HG02678 (cell line): ENCODE measurements at regions not wholly inside any gene's neighbourhood (a gene's known extent, or its start where the extent isn't known, plus 50 kb on each side); places are given as distances from the start of the nearest gene placed in this dataset.
"Not testable (repeated sequence)": the region's sequence is repeated elsewhere in the genome, so short reads cannot be mapped to it uniquely, and the experiment has no call there.

ENCODE experiments used
- ATAC-seq: cut with Tn5 transposase; IDR thresholded peaks from one replicate; pipeline ENCODE4 v1.9.1; 2021; ENCODE audit warnings: mild to moderate bottlenecking, moderate library complexity; ENCODE audit not compliant: unreplicated experiment

DNA sequence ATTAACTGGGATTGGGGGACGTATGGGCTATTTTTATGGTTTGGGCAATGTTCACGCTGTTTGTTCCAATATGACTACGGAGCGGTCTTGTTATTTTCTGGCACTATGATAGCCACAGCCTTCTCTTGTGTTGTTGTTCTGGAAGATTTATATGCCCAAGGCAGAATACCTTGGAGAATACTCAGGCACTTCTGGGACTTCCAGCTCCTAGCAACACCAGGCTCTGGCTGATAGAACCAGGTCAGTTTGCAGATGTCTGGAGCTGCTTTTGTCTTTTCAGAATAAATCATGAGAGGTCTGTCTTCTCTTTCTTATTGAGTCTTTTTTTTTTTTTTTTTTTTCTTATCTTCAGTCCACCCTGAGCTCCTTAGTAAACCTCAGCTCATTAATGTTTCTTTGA, 262.5 kb downstream of the MED10 start:
- ATAC-seq, result no peak

DNA sequence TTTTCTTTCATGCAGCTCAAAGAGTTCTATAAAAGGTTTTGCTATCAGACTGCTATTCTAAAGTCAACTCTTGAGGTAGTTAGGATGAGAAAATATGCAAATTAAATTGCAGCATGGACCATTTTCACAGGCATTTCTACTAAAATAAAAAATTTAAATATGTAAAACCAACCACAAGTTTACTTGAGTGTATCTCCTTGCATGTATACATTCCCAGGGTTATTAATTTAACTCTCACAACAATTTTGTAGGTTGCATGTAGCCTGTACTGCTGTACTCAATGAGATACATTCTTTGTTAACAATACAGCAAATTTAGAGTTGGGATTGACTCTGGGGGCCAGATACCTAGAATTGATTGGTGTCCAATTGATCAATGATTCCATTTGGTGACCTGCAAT, 265.8 kb downstream of the MED10 start:
- ATAC-seq, result no peak

DNA sequence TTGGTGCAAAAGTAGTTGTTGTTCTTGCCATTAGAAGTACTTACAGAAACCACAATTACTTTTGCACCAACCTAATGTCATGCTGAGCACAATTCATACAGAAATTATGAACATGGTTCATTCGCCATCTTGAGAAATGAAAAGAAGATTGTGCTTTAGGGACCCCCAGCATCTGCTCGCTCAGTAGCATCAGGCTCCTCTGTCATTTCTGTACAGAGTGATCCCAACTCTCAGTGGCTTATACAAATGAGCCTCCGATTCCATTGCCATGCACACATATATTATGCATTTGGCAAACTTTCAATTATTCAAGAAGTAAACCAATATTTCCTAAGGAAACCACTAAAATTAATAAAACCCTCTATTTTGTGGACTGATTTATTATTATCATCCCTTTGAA, 266.2 kb downstream of the MED10 start:
- ATAC-seq, result no peak

DNA sequence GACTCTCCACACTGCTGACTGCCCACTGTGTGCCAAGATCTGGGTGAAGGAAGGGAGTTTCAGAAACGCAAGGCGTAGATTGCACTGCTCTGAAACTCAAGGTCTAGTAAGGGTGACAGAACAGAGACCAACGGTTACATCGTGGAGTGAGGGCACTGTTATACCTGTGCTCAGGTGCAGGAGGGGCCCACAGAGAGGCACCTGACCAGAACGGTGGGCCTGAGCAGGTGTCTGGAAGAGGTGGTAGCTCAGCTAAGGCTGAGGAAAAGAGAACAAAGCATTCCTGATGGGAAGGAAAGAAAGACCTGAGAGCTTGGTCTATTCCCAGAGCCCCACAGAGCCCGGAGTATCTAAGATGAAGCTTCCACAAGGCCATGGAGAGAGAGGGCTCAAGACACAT, 267.2 kb downstream of the MED10 start:
- no peak for ATAC-seq

DNA sequence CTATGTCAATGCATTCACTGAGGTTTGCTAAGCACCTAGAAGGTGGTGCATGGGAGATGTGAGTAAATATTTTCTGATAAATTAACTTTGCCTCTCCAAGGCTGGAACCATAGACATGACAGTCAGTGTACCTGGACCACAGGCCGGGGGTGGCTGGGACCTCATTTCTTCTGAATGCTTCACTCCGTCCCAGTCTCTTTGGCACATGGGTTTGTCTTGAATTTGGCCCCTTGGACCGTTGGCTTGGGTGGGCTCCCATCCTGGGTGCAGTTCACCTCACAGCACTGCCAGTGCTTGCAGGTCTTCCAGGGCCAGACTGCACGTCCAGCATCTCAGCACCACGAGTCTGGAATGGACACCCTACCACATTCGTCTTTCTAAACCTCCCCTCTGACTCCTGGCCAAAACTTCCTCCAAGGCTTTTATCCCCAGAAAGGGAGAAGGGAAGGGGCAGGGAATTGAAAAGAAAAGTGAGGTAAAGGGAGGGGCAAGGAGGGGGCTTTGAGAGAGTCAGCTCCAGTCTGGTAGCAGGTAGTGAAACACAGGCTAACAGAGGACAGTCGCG, 267.8 kb downstream of the MED10 start:
- ATAC-seq, result no peak

DNA sequence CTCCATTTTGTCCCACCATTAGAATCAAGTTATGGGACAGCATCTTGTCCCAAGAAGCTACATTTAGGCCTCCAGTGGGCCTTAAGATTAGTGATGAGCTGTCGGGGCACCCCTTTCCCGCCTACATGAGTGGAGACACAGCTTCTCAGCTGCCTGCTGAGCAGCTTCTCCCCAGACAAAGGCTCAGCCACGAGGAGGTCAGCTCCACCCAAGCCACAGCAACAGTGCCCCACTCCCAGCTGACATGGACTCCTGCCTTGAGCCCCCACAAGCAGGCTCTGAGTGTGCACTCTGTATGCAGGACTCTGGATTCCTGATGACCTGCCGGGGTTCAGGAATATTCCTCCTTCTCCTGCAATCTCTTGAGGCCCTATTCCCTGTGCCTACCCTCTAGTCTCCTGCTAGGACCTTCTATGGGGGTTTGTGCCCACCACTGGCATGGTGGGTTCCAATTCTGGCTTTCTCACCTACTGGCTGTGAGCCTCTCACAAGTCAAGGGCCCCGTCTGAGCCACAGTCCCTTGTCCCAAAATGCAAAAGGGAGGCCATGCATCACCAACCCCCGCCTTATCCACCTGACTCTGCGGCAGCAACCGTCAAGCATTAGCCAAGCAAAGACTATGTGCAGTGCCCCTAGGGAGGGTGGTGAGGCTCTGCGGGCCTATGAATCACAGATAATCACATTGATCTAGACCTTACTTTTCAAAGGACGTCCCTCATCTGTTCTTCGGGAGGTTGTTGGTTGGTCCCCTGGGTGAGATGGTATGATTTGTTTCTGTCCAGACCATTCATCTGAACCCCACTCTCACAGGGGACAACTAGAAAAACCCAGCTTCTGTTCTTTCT, 269.1 kb downstream of the MED10 start:
- ATAC-seq, result no peak

DNA sequence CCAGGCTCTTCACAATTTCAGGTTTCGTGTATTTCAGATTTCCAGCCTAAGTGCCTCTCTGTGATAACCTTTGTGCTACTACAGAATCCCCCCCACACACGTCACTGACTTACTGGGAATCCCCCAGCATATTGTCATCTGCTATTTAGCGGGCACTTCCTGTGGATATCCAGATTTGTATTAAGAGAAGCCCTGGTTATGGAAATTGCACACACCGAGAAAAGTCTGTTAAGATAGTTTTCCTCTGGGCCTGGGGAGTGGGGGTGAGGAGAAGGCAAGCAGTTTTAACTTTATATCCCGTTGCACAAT, 269.9 kb downstream of the MED10 start:
- no peak for ATAC-seq

DNA sequence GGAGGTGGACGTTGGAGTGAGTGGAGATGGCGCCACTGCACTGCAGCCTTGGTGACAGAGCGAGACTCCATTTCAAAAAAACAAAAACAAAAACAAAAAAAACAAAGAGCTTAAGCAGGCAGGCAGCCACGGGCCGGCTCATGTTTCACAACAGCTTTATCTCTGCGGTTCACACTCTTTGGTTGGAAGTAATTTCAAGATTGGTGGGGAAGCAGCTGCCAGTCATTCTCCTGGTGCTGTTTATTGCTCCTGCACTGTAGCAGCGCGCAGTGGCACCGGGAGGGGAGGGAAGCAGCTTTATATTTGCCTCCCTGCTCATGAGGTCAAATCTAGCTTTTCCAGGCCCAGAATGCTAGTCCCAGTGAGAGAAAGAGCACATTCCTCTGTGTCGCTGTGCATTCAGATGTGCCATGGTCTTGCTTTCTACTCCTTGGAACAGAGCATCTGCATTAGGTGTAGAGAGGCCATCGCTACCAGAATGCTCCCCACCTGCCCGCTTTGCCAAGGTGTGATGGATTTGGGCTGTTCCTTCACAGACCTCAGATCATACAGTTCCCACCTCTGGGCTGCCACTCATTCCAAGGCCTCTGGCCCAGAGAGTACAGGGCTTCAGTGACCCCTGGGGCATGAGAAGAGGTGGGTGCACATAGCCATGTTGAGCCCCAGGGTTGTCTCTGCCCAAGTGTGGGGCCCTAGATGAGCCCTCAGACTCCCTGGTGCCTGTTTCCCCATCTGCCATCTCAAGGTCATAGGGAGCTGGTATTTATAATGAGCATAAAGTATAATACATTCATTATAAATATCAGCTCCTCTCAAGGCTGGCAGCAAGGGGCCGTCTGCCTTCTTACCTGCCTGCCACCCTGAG, 270.4 kb downstream of the MED10 start:
- no peak for ATAC-seq

DNA sequence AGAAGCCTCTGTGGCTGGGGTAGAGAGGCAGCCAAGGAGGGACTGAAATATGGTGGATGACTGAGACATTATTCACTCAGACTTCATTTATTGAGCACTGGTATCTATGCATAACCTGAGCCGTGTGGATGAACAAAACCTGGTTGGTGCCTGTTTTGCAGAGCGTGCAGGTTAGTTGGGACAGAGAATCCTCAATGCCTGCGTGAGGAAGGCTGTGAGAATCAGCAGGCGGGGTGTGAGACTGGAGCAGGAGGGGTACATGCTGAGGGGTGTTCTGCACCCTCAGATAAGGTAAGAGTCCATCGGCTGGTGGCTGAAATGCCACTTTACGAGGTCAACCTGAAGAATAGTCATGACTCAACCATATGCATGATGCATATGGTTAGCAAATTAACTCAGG, 271.6 kb downstream of the MED10 start:
- ATAC-seq, result no peak

DNA sequence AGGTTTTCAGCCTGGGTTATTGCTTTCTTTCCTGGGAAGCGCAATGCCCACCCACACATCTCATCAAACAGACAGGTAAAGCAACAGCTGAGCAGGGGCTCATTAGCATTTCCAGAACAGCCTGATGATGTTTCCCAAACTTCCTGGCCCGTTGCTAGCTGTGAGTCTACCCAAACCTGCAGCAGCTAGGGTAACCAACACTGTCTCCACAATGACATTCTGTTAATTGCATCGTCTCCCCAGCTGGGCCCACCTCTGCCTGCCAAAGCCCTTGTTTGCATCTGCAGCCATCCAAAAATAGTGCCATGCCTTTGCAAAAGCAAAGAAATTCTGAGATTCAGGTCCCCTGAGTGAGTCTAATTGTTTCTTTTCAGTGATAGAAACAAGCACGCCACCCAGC, 273.0 kb downstream of the MED10 start:
- ATAC-seq, result no peak

DNA sequence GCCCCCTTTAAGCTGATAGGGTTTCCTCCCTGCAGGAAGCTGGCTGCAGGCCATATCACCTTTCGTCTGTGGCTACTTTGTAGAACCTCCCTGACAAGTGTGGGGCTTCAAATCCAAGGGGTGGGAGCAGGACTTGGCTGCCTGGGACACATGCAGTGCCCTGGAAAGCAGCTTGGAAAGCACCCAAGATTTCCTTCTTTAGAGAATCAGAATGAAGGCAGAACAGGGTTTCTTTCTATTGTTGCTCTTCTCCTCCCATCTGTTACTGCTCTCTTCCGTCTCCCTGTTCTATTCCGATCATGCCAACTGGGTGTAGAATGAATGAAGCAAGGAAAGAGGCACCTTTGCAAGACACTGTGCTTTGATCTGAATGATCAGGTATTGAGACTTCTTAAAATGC, 282.2 kb downstream of the MED10 start:
- ATAC-seq, result no peak

DNA sequence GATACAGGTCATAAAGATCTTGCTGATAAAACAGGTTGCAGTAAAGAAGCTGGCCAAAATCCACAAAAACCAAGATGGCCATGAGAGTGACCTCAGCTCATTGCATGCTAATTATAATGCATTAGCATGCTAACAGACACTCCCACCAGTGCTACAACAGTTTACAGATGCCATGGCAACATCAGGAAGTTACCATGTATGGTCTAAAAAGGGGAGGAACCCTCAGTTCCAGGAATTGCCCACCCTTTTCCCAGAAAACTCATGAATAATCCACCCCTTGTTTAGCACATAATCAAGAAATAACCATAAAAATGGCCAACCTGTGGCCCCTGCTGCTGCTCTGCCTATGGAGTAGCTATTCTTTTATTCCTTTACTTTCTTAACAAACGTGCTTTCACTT, 284.2 kb downstream of the MED10 start:
- not testable (repeated sequence) for ATAC-seq

DNA sequence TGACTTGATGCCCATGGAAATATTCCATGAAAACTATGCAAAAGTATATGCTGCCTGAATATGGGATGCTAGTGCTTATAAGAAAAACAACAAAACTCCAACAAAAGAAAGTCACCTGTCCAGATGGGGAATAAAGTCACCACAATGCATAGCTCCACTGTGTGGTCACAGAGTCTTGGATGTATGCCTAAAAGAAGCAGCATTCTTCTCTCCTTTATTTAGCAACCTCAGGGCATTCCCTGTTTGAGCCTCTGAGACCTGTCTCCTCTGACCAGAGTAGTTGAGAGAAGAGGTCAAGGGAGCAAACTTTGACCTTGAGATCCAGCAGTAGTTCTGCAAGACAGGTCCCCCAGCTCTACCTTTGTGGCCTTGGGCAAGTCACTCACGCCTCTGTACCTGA, 287.5 kb downstream of the MED10 start:
- no peak for ATAC-seq

DNA sequence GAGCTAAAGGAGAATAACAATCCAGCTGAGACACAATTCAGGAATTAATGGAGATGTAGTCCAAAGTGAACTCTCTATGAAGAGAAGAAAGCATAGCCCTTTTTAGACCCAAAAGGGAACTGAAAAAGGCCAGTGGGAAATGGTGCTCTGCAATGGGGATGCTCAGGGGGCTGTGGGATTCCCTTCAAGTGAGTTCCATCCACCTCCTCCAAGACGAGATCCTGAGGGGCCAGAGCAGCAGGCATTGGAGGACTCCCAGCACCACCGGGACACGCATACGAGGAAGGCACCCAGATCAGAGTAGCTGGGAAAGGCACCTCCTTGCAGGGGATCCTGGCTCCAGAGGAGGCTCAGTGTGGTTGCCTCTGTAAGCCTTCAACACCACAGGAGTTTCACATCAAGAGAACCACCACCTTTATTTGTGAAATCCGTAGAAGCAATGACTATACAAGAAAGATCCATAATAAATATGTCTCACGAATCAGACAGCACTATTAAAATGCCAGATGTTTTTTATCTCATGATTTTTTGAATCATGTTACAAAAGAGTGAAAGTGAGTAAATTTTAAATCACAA, 288.2 kb downstream of the MED10 start:
- no peak for ATAC-seq

DNA sequence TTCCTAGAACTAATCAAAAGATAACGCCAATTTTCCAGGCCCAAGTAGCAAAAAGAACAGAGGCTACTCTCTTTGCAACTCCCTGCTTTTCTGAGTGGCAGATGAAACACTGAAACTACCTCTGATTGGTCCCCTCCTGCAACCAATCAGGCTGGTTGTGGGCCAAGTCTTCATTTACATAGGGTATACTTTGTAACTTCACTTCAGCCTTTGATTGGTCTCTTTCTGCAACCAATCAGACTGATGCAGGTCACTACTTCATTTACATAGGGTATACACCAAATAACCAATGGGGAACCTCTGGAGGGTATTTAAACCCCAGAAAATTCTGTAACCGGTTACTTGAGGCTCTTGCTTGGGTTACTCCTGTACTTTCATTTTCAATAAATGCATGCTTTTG, 289.6 kb downstream of the MED10 start:
- ATAC-seq, result no peak

DNA sequence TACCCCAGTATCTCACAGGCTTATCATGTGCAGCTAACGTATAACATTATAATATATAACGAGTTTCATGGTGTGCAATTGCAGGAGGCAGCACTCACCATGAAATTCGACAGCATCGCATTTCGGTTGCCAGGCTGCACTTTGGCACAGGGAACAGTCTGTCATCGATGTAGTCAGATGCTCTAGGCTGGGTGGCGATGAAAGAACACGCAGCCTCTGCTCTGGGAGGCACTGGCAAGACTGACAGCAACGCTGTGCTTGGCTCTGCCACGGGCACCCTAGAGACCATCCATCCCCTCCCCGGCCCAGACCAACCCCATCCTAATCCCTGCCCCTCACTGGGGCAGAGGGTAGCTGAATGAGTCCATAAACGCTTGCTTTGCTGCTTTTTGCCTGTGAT, 290.8 kb downstream of the MED10 start:
- no peak for ATAC-seq

DNA sequence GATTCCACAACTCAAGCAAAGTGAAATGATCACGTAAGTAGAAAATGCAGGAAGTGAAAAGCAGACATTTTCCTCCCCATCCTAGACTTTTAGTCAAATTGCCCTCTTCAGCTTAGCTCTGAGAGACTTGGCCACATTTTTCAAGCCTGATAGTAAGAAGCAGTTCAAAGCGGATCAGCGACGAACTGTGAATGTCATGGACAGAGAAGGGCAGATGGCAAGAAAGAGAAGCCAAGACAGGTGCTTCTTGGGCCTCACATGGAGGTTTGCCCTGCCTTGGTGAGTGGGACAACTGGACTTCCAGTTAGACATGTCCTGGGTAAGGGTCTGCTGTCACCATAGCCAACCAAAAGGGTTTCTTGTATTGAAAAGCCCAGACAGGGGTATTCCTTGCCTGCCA, 291.5 kb downstream of the MED10 start:
- ATAC-seq, result no peak

DNA sequence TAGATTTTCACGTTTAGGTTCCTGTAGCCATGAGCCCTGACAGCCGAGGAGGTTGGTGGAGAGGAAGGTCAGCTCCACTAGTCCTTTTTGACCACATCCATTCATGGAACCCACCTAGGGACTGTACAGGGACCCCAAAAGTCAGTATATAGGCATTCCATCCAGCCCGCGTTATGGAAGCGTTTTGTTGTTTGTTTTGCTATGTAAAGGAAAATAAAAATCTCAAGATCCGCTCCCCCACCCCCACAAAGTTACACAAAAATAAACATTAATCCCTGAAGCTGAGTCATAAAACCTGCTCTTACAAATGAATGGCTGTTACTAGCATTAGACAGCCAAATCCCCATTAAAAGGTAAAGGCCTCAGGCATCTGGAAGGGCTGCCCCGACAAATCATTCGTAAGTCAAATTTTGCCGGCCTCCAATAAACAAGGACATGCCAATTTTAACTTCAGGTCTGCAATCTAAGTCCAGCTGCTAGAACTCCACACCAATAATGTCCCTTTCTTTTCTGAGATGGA, 292.9 kb downstream of the MED10 start:
- no peak for ATAC-seq

DNA sequence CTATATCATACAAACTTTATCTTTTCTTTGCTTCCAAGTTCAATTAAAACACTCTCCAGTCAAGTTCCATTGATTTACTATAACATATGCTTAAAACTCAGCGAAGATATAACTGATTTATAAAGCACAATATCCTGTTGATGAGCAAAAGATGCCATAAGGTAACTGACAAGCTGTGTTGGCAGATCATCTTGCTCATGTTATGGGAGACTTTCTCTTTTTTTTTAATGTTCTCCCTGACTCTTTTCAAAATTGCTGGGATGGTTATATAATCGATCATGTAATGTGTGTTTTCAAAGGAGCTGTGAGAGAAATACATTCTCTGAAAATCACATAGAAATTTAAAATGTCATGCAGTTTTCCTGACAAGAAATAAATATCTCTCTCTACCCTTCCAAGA, 293.5 kb downstream of the MED10 start:
- ATAC-seq, result no peak

DNA sequence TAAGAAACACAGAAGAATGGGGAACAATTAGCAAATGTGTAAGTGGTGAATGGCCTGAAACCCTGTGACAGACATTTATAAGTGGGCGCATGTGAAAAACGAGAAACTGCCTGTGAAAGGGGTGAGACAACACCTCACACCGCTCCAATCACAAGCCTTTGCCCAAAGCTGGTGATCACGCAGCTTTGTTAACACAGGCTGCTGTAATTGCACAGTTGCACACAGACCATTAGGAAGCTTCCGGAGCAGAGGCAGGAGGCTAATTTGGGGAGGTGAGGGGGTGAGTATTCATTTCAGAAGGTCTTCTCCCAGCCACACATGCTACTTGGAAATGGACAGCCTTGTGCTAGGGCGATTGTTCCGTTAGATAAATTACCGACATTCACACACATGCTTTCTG, 294.0 kb downstream of the MED10 start:
- no peak for ATAC-seq

DNA sequence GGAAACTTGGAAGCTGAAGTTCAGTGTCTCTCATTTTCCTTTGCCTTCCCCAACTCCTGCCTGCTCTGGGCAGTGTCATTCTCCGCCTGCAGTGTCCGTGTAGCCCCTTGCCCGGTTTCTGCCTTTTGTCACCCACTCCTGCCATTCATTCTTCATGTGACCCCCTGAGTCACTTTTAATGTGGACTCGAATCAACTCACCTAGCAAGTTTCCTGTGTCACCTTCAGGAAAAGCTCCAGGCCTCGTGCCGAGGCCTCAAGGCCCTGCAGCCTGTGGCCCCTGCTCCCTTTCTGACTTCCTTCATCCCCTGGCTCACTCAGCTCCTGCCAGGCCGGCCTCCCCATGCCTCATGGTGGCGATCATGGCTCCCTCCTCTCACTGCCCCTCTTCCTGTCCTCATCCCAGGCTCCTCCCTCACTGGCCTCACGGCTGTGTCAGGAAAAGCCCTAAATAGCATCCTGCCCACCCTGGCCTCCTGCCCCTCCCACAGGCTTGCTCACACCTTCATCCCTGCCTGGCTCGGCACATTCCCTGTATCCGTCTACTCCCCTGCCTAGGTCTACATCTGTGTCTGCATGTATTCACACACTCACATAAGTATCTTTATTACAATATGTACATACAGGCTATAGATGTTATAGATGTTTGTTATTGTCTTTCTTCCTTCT, 294.9 kb downstream of the MED10 start:
- no peak for ATAC-seq
